OCI-LY7 (cell line): ENCODE measurements at regions not wholly inside any gene's neighbourhood (a gene's known extent, or its start where the extent isn't known, plus 50 kb on each side); places are given as distances from the start of the nearest gene placed in this dataset.

ENCODE experiments used
- BruUV-seq: library from RNA; stranded (reverse); fragments of 400-500 nt; replicated peaks from 2 replicates; lab custom pipeline; 2021; lab: Mats Ljungman, UMichigan
- CTCF ChIA-PET: fragments of 300-600 bp; sonication (Branson Sonifier 250); formaldehyde crosslinking; loops from one replicate; lab custom pipeline; 2022; ENCODE audit warnings: antibody characterized with exemption; ENCODE audit not compliant: unreplicated experiment; lab: Charles Lee
- POLR2A ChIA-PET: fragments of 300-600 bp; sonication (Branson Sonifier 250); formaldehyde crosslinking; loops from one replicate; lab custom pipeline; 2022; ENCODE audit warnings: antibody characterized with exemption; lab: Charles Lee
- DNase-seq: peaks from one replicate; pipeline ENCODE4 v3.0.0-alpha.2; 2015; ENCODE audit warnings: low spot score
- H2AFZ ChIP-seq: fragments of 200-600 bp; sonication (generic), shearing (Covaris generic); 2 replicates; pipeline ENCODE4 v1.6.1; 2014; ENCODE audit warnings: mild to moderate bottlenecking, antibody characterized with exemption, low read length, moderate library complexity
- H3K27ac ChIP-seq: fragments of 200-600 bp; sonication (generic); 2 replicates; pipeline ENCODE4 v1.5.1; 2014; ENCODE audit warnings: mixed run types, low read depth, mild to moderate bottlenecking, moderate library complexity, low read length, inconsistent platforms; ENCODE audit not compliant: poor library complexity, severe bottlenecking
- H3K36me3 ChIP-seq: fragments of 200-600 bp; sonication (generic); 2 replicates; pipeline ENCODE4 v1.6.1; 2014; ENCODE audit warnings: mild to moderate bottlenecking, antibody characterized with exemption, low read length, moderate library complexity, mixed read lengths; ENCODE audit not compliant: insufficient read depth
- H3K4me1 ChIP-seq: fragments of 200-600 bp; sonication (generic); 2 replicates; pipeline ENCODE4 v1.5.1; 2014; ENCODE audit warnings: mild to moderate bottlenecking, low read length; ENCODE audit not compliant: insufficient read depth, poor library complexity, severe bottlenecking
- H3K4me2 ChIP-seq: fragments of 200-600 bp; sonication (generic); 2 replicates; pipeline ENCODE4 v1.6.1; 2014; ENCODE audit warnings: mild to moderate bottlenecking, low read length
- H3K4me3 ChIP-seq: fragments of 200-600 bp; sonication (generic); 2 replicates; pipeline ENCODE4 v1.5.1; 2014; ENCODE audit warnings: mild to moderate bottlenecking, low read depth, low read length; ENCODE audit not compliant: poor library complexity, severe bottlenecking
- H3K79me2 ChIP-seq: fragments of 200-600 bp; sonication (generic); 2 replicates; pipeline ENCODE4 v1.6.1; 2016; ENCODE audit warnings: low read depth, mild to moderate bottlenecking, low read length, moderate library complexity, mixed read lengths; ENCODE audit not compliant: insufficient read depth
- H3K9me2 ChIP-seq: fragments of 200-600 bp; sonication (generic); 2 replicates; pipeline ENCODE4 v1.6.1; 2016; ENCODE audit warnings: mild to moderate bottlenecking, low read length, mixed read lengths; ENCODE audit not compliant: insufficient read depth
- H3K9me3 ChIP-seq: fragments of 200-600 bp; sonication (generic); 2 replicates; pipeline ENCODE4 v1.6.1; 2014; ENCODE audit warnings: mild to moderate bottlenecking, mixed run types, low read length, mixed read lengths
- H4K20me1 ChIP-seq: fragments of 200-600 bp; sonication (generic); 2 replicates; pipeline ENCODE4 v1.6.1; 2014; ENCODE audit warnings: mild to moderate bottlenecking, antibody characterized with exemption, low read length, moderate library complexity, mixed read lengths; ENCODE audit not compliant: insufficient read depth
- CTCF ChIP-seq: fragments of 200-600 bp; sonication (generic); conservative IDR thresholded peaks from 2 replicates; pipeline ENCODE4 v1.5.1; 2014; ENCODE audit warnings: mild to moderate bottlenecking, antibody characterized with exemption, low read length, moderate library complexity, mixed read lengths
- EZH2phosphoT487 ChIP-seq: fragments of 200-600 bp; sonication (generic); IDR thresholded peaks from 2 replicates; pipeline ENCODE4 v1.6.1; 2018; ENCODE audit warnings: low read depth, borderline replicate concordance, mild to moderate bottlenecking, mixed run types, antibody characterized with exemption, low read length, moderate library complexity, mixed read lengths
- intact Hi-C: fragments of 100-400 bp; cut with micrococcal nuclease; formaldehyde crosslinking; loops from one replicate; pipeline ENCODE4 v1.10.0; 2022; ENCODE audit not compliant: unreplicated experiment

GRCh38 chr21:34299168-34299539 is 64.7 kb upstream of the KCNE2 start:
- DNase-seq, result no peak
- intact Hi-C loops, result no loop called here
- Histone ChIP-seq H3K27ac (no peak overlapping the region), H3K4me2 (no peak overlapping the region), H3K9me3 (no peaks in the 10 kb centered on the region), H3K4me3 (no peak overlapping the region), H2AFZ (no peak overlapping the region), H3K4me1 (no peaks in the 10 kb centered on the region), H3K36me3 (no peaks in the 10 kb centered on the region), H3K9me2 (no peaks in the 10 kb centered on the region), H3K79me2 (no peaks in the 10 kb centered on the region), H4K20me1 (no peaks in the 10 kb centered on the region)
- POLR2A ChIA-PET, result interaction anchor here (0.5 kb wide), 1 partner anchor 437 kb away, joined by 3 read pairs; no protein-coding TSS in a partner anchor
- no TSS peak for BruUV-seq
- TF ChIP-seq EZH2phosphoT487, result no peak
- TF ChIP-seq CTCF, result no peak
- CTCF ChIA-PET, result no interaction called here

GRCh38 chr21:34302521-34302920 is 61.3 kb upstream of the KCNE2 start:
- H2AFZ ChIP-seq, result no peak overlapping the region

More at GRCh38 chr21:34302521-34302920, 61.3 kb upstream of the KCNE2 start:
- no peaks in the 10 kb centered on the region for H3K9me3 ChIP-seq
- H3K36me3 ChIP-seq, result no peaks in the 10 kb centered on the region
- intact Hi-C loops, result no loop called here
- CTCF ChIA-PET, result no interaction called here
- H3K9me2 ChIP-seq, result no peaks in the 10 kb centered on the region
- TF ChIP-seq CTCF (no peak), EZH2phosphoT487 (no peak)
- H3K4me3 ChIP-seq, result no peak overlapping the region
- no peak overlapping the region for H3K27ac ChIP-seq
- no peaks in the 10 kb centered on the region for H4K20me1 ChIP-seq
- H3K79me2 ChIP-seq, result no peaks in the 10 kb centered on the region
- H3K4me2 ChIP-seq, result no peak overlapping the region
- POLR2A ChIA-PET, result interaction anchor here (0.6 to 1.0 kb wide), 3 partner anchors 37 to 347 kb away, joined by 3 to 4 read pairs (median 3); no protein-coding TSS in a partner anchor
- DNase-seq, result no peak
- no TSS peak for BruUV-seq
- no peaks in the 10 kb centered on the region for H3K4me1 ChIP-seq
